ENCODE measurements at regions not wholly inside any gene's neighbourhood (a gene's known extent, or its start where the extent isn't known, plus 50 kb on each side); places are given as distances from the start of the nearest gene placed in this dataset.

- no peak for ATAC-seq (ENCODE audit: insufficient read depth, low read depth)
- H3K9ac ChIP-seq (ENCODE audit: low read depth, low read length), result no peak overlapping the region
- no peaks in the 10 kb centered on the region for H3K27me3 ChIP-seq (ENCODE audit: insufficient read depth, low read length, poor library complexity)
- TF ChIP-seq EZH2 (IDR thresholded peaks at IDR 0.05; ENCODE audit: borderline replicate concordance, low read depth, low read length, severe bottlenecking) (no peak), CTCF (IDR thresholded peaks at IDR 0.05; ENCODE audit: borderline replicate concordance, extremely low read depth, low read length, poor library complexity, severe bottlenecking) (no peak)
- no peaks in the 10 kb centered on the region for H3K36me3 ChIP-seq (ENCODE audit: insufficient read depth, low read length)
- H3K9me3 ChIP-seq (ENCODE audit: insufficient read depth, low read length, severe bottlenecking), result no peaks in the 10 kb centered on the region
- H3K79me2 ChIP-seq (ENCODE audit: insufficient read depth, low read length), result no peaks in the 10 kb centered on the region
- H3K4me3 ChIP-seq (ENCODE audit: low read depth in 1 of 2, low read length in 2 of 2), result no peak overlapping the region
- H2AFZ ChIP-seq (ENCODE audit: low read depth, low read length), result no peak overlapping the region
- no peak overlapping the region for H3K27ac ChIP-seq (ENCODE audit: low read length)
- no peaks in the 10 kb centered on the region for H4K20me1 ChIP-seq (ENCODE audit: insufficient read depth, low read length)
- no peak for DNase-seq
- no peak overlapping the region for H3K4me2 ChIP-seq (ENCODE audit: insufficient read depth, low read length)
- H3K4me1 ChIP-seq (ENCODE audit: insufficient read depth, low read length), result no peaks in the 10 kb centered on the region
These were observed 603.2 kb downstream of the TMEM182 start for GRCh38 chr2:103365071-103365470.

GRCh38 chr2:103367877-103368276 is 606.0 kb downstream of the TMEM182 start:
- TF ChIP-seq EZH2 (IDR thresholded peaks at IDR 0.05; ENCODE audit: borderline replicate concordance, low read depth, low read length, severe bottlenecking) (no peak), CTCF (IDR thresholded peaks at IDR 0.05; ENCODE audit: borderline replicate concordance, extremely low read depth, low read length, poor library complexity, severe bottlenecking) (no peak)
- no peaks in the 10 kb centered on the region for H3K27me3 ChIP-seq (ENCODE audit: insufficient read depth, low read length, poor library complexity)

GRCh38 chr2:103383541-103383940 is 621.7 kb downstream of the TMEM182 start:
- no peak for DNase-seq
- ATAC-seq (ENCODE audit: insufficient read depth, low read depth), result no peak
- no peaks in the 10 kb centered on the region for H3K79me2 ChIP-seq (ENCODE audit: insufficient read depth, low read length)
- H3K27me3 ChIP-seq (ENCODE audit: insufficient read depth, low read length, poor library complexity), result no peaks in the 10 kb centered on the region
- H3K9me3 ChIP-seq (ENCODE audit: insufficient read depth, low read length, severe bottlenecking), result no peaks in the 10 kb centered on the region
- H4K20me1 ChIP-seq (ENCODE audit: insufficient read depth, low read length), result no peaks in the 10 kb centered on the region
- H3K4me2 ChIP-seq (ENCODE audit: insufficient read depth, low read length), result no peak overlapping the region
- H3K36me3 ChIP-seq (ENCODE audit: insufficient read depth, low read length), result no peaks in the 10 kb centered on the region
- no peak overlapping the region for H2AFZ ChIP-seq (ENCODE audit: low read depth, low read length)
- no peak overlapping the region for H3K9ac ChIP-seq (ENCODE audit: low read depth, low read length)
- TF ChIP-seq EZH2 (IDR thresholded peaks at IDR 0.05; ENCODE audit: borderline replicate concordance, low read depth, low read length, severe bottlenecking) (no peak), CTCF (IDR thresholded peaks at IDR 0.05; ENCODE audit: borderline replicate concordance, extremely low read depth, low read length, poor library complexity, severe bottlenecking) (no peak)
- no peak overlapping the region for H3K27ac ChIP-seq (ENCODE audit: low read length)
- no peak overlapping the region for H3K4me3 ChIP-seq (ENCODE audit: low read depth in 1 of 2, low read length in 2 of 2)
- H3K4me1 ChIP-seq (ENCODE audit: insufficient read depth, low read length), result no peaks in the 10 kb centered on the region

More at GRCh38 chr2:103367877-103368276, 606.0 kb downstream of the TMEM182 start:
- no peak overlapping the region for H3K4me3 ChIP-seq (ENCODE audit: low read depth in 1 of 2, low read length in 2 of 2)
- no peaks in the 10 kb centered on the region for H3K9me3 ChIP-seq (ENCODE audit: insufficient read depth, low read length, severe bottlenecking)
- H3K4me1 ChIP-seq (ENCODE audit: insufficient read depth, low read length), result no peaks in the 10 kb centered on the region
- no peak for ATAC-seq (ENCODE audit: insufficient read depth, low read depth)
- no peaks in the 10 kb centered on the region for H3K36me3 ChIP-seq (ENCODE audit: insufficient read depth, low read length)
- DNase-seq, result no peak
- H4K20me1 ChIP-seq (ENCODE audit: insufficient read depth, low read length), result no peaks in the 10 kb centered on the region
- no peak overlapping the region for H3K9ac ChIP-seq (ENCODE audit: low read depth, low read length)
- no peak overlapping the region for H3K27ac ChIP-seq (ENCODE audit: low read length)
- H3K4me2 ChIP-seq (ENCODE audit: insufficient read depth, low read length), result no peak overlapping the region
- H3K79me2 ChIP-seq (ENCODE audit: insufficient read depth, low read length), result no peaks in the 10 kb centered on the region
- H2AFZ ChIP-seq (ENCODE audit: low read depth, low read length), result no peak overlapping the region

GRCh38 chr2:103386872-103387271 is 625.0 kb downstream of the TMEM182 start:
- no peak overlapping the region for H3K27ac ChIP-seq (ENCODE audit: low read length)
- no peak overlapping the region for H3K4me3 ChIP-seq (ENCODE audit: low read depth in 1 of 2, low read length in 2 of 2)
- H3K9ac ChIP-seq (ENCODE audit: low read depth, low read length), result no peak overlapping the region
- H4K20me1 ChIP-seq (ENCODE audit: insufficient read depth, low read length), result no peaks in the 10 kb centered on the region
- no peak for DNase-seq
- TF ChIP-seq EZH2 (IDR thresholded peaks at IDR 0.05; ENCODE audit: borderline replicate concordance, low read depth, low read length, severe bottlenecking) (no peak), CTCF (IDR thresholded peaks at IDR 0.05; ENCODE audit: borderline replicate concordance, extremely low read depth, low read length, poor library complexity, severe bottlenecking) (no peak)
- no peak overlapping the region for H3K4me2 ChIP-seq (ENCODE audit: insufficient read depth, low read length)
- no peak for ATAC-seq (ENCODE audit: insufficient read depth, low read depth)
- H3K36me3 ChIP-seq (ENCODE audit: insufficient read depth, low read length), result no peaks in the 10 kb centered on the region
- H3K9me3 ChIP-seq (ENCODE audit: insufficient read depth, low read length, severe bottlenecking), result no peaks in the 10 kb centered on the region
- no peaks in the 10 kb centered on the region for H3K79me2 ChIP-seq (ENCODE audit: insufficient read depth, low read length)
- H3K27me3 ChIP-seq (ENCODE audit: insufficient read depth, low read length, poor library complexity), result no peaks in the 10 kb centered on the region
- no peak overlapping the region for H2AFZ ChIP-seq (ENCODE audit: low read depth, low read length)
- no peaks in the 10 kb centered on the region for H3K4me1 ChIP-seq (ENCODE audit: insufficient read depth, low read length)

All from DND-41 (cell line).